Vagina (tissue), 2 donors: ENCODE measurements at regions not wholly inside any gene's neighbourhood (a gene's known extent, or its start where the extent isn't known, plus 50 kb on each side); places are given as distances from the start of the nearest gene placed in this dataset.
A peak's percentile ranks its signal among the peaks of the same experiment; 100 is the strongest.

Source experiments
- DNase-seq, 2 donors: peaks; one replicate each; pipeline ENCODE4 v3.0.0-alpha.2; 2017; ENCODE audit errors: extremely low spot score in 2 of 2
- H3K27ac ChIP-seq: fragments of 200-600 bp; sonication (generic); one replicate; pipeline ENCODE4 v1.5.1; 2019
- H3K27me3 ChIP-seq: fragments of 200-600 bp; sonication (generic); one replicate; pipeline ENCODE4 v1.5.1; 2019
- H3K36me3 ChIP-seq, 2 donors: fragments of 200-600 bp; sonication (generic); one replicate each; pipeline ENCODE4 v1.5.1; 2017 to 2019
- H3K4me1 ChIP-seq: fragments of 200-600 bp; sonication (generic); one replicate; pipeline ENCODE4 v1.5.1; 2019
- H3K4me3 ChIP-seq, 2 donors: fragments of 200-600 bp; sonication (generic); 1 replicate in 1 of 2; 2 replicates in 1 of 2; pipeline ENCODE4 v1.5.1; 2016 to 2019
- H3K9me3 ChIP-seq: fragments of 200-600 bp; sonication (generic); one replicate; pipeline ENCODE4 v1.5.1; 2019
- POLR2A ChIP-seq, 2 donors: fragments of 450-650 bp; IDR thresholded peaks; one replicate each; pipeline ENCODE4 v1.6.1; 2017; ENCODE audit warnings: antibody characterized with exemption in 2 of 2, mild to moderate bottlenecking in 2 of 2, moderate library complexity in 2 of 2
- POLR2AphosphoS5 ChIP-seq, 2 donors: sonication (generic); formaldehyde crosslinking; IDR thresholded peaks; one replicate each; pipeline ENCODE4 v1.9.0; 2017; ENCODE audit warnings: antibody characterized with exemption in 2 of 2, mild to moderate bottlenecking in 2 of 2, low read depth in 1 of 2; ENCODE audit not compliant: insufficient read depth in 1 of 2
- intact Hi-C: fragments of 100-400 bp; cut with DNase I; formaldehyde crosslinking; loops from one replicate; pipeline ENCODE4 v1.15.1; 2023
- TF ChIP-seq, protein P1 (sequence below), 3 experiments: fragments of 450-650 bp in 2 of 3; fragments of 200-600 bp in 1 of 3; sonication (generic) in 1 of 3; IDR thresholded peaks; one replicate each; pipeline ENCODE4 v1.5.1; 2017 to 2019; ENCODE audit warnings: antibody characterized with exemption in 3 of 3, mild to moderate bottlenecking in 2 of 3, moderate library complexity in 2 of 3

- intact Hi-C loops = no loop called here
- peak in 1 of 2 donors; percentile 85 for DNase-seq
- H3K36me3 ChIP-seq = no peaks in the 10 kb centered on the region
- no peaks in the 10 kb centered on the region for H3K9me3 ChIP-seq
- H3K4me1 ChIP-seq = peaks cover 48% of the 10 kb centered on the region
- H3K4me3 ChIP-seq = no peak overlapping the region
- peak overlapping the region; percentile 57 for H3K27ac ChIP-seq
- no peaks in the 10 kb centered on the region for H3K27me3 ChIP-seq
- TF ChIP-seq, protein P1, sequence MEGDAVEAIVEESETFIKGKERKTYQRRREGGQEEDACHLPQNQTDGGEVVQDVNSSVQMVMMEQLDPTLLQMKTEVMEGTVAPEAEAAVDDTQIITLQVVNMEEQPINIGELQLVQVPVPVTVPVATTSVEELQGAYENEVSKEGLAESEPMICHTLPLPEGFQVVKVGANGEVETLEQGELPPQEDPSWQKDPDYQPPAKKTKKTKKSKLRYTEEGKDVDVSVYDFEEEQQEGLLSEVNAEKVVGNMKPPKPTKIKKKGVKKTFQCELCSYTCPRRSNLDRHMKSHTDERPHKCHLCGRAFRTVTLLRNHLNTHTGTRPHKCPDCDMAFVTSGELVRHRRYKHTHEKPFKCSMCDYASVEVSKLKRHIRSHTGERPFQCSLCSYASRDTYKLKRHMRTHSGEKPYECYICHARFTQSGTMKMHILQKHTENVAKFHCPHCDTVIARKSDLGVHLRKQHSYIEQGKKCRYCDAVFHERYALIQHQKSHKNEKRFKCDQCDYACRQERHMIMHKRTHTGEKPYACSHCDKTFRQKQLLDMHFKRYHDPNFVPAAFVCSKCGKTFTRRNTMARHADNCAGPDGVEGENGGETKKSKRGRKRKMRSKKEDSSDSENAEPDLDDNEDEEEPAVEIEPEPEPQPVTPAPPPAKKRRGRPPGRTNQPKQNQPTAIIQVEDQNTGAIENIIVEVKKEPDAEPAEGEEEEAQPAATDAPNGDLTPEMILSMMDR (IDR thresholded peaks at IDR 0.05) = no peak
- TF ChIP-seq POLR2A (IDR thresholded peaks at IDR 0.05) (no peak), POLR2AphosphoS5 (IDR thresholded peaks at IDR 0.05; ENCODE audit: insufficient read depth in 1 of 2, low read depth in 1 of 2) (peak in 1 of 2 donors; percentile 62)
Observed at GRCh38 chr2:43139996-43140621, 86.3 kb downstream of the ZFP36L2 start.

DNA sequence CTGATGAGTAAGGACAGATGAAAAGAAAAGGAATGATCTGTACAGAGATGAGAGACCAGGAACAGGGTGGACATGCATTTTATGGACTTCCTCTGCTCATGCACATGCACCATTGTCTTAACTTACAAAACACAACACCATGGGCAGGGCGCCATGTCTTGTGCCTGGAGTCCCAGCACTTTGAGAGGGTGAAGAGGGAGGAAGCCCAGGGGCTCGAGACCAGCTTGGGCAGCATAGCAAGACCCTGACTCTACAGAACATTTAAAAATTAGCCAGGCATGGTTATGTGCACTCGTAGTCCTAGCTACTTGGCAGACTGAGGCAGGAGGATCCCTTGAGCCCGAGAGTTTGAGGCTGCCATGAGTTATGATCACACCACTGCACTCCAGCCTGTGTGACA is 86.9 kb downstream of the ZFP36L2 start:
- TF ChIP-seq, protein P1 (IDR thresholded peaks at IDR 0.05) = no peak
- no peak for TF ChIP-seq POLR2AphosphoS5 (IDR thresholded peaks at IDR 0.05; ENCODE audit: insufficient read depth in 1 of 2, low read depth in 1 of 2)
- TF ChIP-seq POLR2A (IDR thresholded peaks at IDR 0.05) = no peak
- H3K36me3 ChIP-seq = no peaks in the 10 kb centered on the region
- H3K9me3 ChIP-seq = no peaks in the 10 kb centered on the region
- DNase-seq = peak in 1 of 2 donors; percentile 86
- H3K4me3 ChIP-seq = no peak overlapping the region
- intact Hi-C loops = no loop called here
- peaks cover 48% of the 10 kb centered on the region for H3K4me1 ChIP-seq
- H3K27me3 ChIP-seq = no peaks in the 10 kb centered on the region
- peak overlapping the region; percentile 57 for H3K27ac ChIP-seq

GRCh38 chr2:43138441-43138840 is 88.0 kb downstream of the ZFP36L2 start:
- Histone ChIP-seq H3K4me1 (peaks cover 55% of the 10 kb centered on the region), H3K36me3 (no peaks in the 10 kb centered on the region), H3K27me3 (no peaks in the 10 kb centered on the region), H3K27ac (peak overlapping the region; percentile 42), H3K9me3 (no peaks in the 10 kb centered on the region), H3K4me3 (no peak overlapping the region)
- DNase-seq = no peak
- TF ChIP-seq POLR2A (IDR thresholded peaks at IDR 0.05) = no peak
- TF ChIP-seq POLR2AphosphoS5 (IDR thresholded peaks at IDR 0.05; ENCODE audit: insufficient read depth in 1 of 2, low read depth in 1 of 2) = no peak
- TF ChIP-seq, protein P1 (IDR thresholded peaks at IDR 0.05) = no peak
- intact Hi-C loops = no loop called here

DNA sequence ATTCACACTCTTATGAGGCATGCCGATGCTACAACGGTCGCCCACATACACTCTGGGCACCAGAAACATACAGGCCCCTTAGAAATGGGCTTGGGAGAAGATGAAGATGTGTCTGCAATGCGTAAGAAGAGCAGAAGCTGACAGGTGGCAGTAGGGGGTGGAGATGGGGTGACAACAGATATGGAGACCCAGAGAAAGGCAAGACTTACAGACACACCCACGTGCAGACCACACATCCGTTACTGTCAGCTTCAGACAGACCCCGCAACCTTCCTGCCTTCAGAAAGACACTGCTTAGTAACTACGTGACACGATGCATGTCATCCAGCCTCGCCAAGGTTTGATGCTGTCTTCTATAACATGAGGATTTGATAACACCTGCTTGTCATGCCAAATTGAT is 89.5 kb downstream of the ZFP36L2 start:
- Histone ChIP-seq H3K4me3 (no peak overlapping the region), H3K9me3 (no peaks in the 10 kb centered on the region), H3K27ac (peak overlapping the region; percentile 42), H3K36me3 (no peaks in the 10 kb centered on the region), H3K27me3 (no peaks in the 10 kb centered on the region), H3K4me1 (peaks cover 71% of the 10 kb centered on the region)
- intact Hi-C loops = no loop called here
- no peak for DNase-seq
- TF ChIP-seq POLR2A (IDR thresholded peaks at IDR 0.05) = no peak
- TF ChIP-seq POLR2AphosphoS5 (IDR thresholded peaks at IDR 0.05; ENCODE audit: insufficient read depth in 1 of 2, low read depth in 1 of 2) = no peak
- TF ChIP-seq, protein P1 (IDR thresholded peaks at IDR 0.05) = no peak

DNA sequence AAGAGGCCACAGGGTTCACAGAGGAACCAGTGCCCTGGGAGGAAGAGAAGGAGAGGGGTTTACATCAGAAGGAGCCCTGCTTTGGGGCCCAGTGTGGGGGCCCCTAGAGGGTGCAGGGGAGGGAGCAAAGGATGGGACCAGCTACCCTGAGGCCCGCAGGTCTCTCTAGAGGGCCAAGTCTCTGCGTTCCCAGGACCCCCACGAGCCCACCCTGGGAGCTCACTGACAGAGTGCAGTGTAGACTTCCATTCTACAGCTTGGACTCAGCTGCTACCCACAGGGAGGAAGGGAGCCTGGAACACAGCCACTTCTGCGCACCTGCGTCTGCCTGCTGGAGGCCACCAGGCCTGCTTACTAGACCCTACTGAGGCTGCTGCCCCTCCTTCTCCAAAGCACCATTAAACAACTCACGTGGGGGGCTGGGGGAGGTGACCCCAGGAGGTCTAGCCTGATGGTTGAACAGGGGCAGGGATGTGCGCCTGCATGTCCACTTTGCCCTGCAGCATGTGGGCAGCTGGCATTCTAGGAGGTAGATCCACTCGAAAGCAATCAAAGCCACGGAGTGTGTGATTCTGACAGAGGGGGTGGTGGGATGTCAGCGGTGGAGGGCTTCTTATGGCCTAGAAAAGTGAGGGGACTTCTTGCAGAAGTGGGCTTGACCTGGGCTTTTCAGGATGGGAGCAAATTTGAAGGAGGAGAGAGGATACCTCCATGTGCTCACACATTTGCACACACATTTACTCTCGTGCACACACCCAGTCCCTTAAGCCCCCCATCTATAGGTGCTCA is 90.2 kb downstream of the ZFP36L2 start:
- TF ChIP-seq, protein P1 (IDR thresholded peaks at IDR 0.05) = no peak
- TF ChIP-seq POLR2AphosphoS5 (IDR thresholded peaks at IDR 0.05; ENCODE audit: insufficient read depth in 1 of 2, low read depth in 1 of 2) (no peak), POLR2A (IDR thresholded peaks at IDR 0.05) (no peak)
- intact Hi-C loops = no loop called here
- no peaks in the 10 kb centered on the region for H3K36me3 ChIP-seq
- H3K4me1 ChIP-seq = peaks cover 77% of the 10 kb centered on the region
- H3K27ac ChIP-seq = no peak overlapping the region
- H3K9me3 ChIP-seq = no peaks in the 10 kb centered on the region
- H3K27me3 ChIP-seq = no peaks in the 10 kb centered on the region
- no peak overlapping the region for H3K4me3 ChIP-seq
- peak in 1 of 2 donors; percentile 84 for DNase-seq
